WTC11 (cell line): ENCODE measurements at regions not wholly inside any gene's neighbourhood (a gene's known extent, or its start where the extent isn't known, plus 50 kb on each side); places are given as distances from the start of the nearest gene placed in this dataset.

ENCODE experiments used
- ATAC-seq: fragments of 200-7000 bp; cut with Tn5 transposase; 2 replicates; pipeline ENCODE4 v1.10.0; 2021; ENCODE audit warnings: mild to moderate bottlenecking, moderate library complexity
- CTCF ChIA-PET: fragments of 300-600 bp; sonication (Branson Sonifier 250); formaldehyde crosslinking; loops from one replicate; lab custom pipeline; 2021; ENCODE audit warnings: antibody characterized with exemption; lab: Charles Lee
- POLR2A ChIA-PET: fragments of 350-600 bp; sonication (Branson Sonifier 250); formaldehyde crosslinking; loops from one replicate; lab custom pipeline; 2021; ENCODE audit warnings: antibody characterized with exemption; lab: Charles Lee
- DNase-seq: peaks from one replicate; pipeline ENCODE4 v3.0.0; 2021; ENCODE audit warnings: low spot score
- H3K27ac Mint-ChIP-seq: 2 replicates; pipeline ENCODE4 v1.8.0; 2021; ENCODE audit warnings: mixed read lengths
- H3K27me3 Mint-ChIP-seq: 2 replicates; pipeline ENCODE4 v1.8.0; 2021; ENCODE audit warnings: low read depth, mild to moderate bottlenecking, moderate library complexity, mixed read lengths
- H3K36me3 Mint-ChIP-seq: 2 replicates; pipeline ENCODE4 v1.8.0; 2021; ENCODE audit warnings: mixed read lengths
- H3K4me1 Mint-ChIP-seq: 2 replicates; pipeline ENCODE4 v1.8.0; 2022; ENCODE audit warnings: mixed read lengths
- H3K4me3 Mint-ChIP-seq: 2 replicates; pipeline ENCODE4 v1.8.0; 2021; ENCODE audit warnings: mild to moderate bottlenecking, moderate library complexity, mixed read lengths
- H3K9me3 Mint-ChIP-seq: 2 replicates; pipeline ENCODE4 v1.8.0; 2021; ENCODE audit warnings: mixed read lengths
- EMX1 ChIP-seq: fragments of 250-450 bp; sonication (Bioruptor Pico); IDR thresholded peaks from 2 replicates; pipeline ENCODE4 v1.8.0; 2021; ENCODE audit warnings: mild to moderate bottlenecking
- FOXJ3 ChIP-seq: sonication (generic); formaldehyde crosslinking; IDR thresholded peaks from 2 replicates; pipeline ENCODE4 v1.9.0; 2021; ENCODE audit warnings: missing genetic modification reagents, mild to moderate bottlenecking, borderline replicate concordance
- FOXK1 ChIP-seq: sonication (generic); formaldehyde crosslinking; IDR thresholded peaks from 2 replicates; pipeline ENCODE4 v1.8.0; 2022; ENCODE audit warnings: mild to moderate bottlenecking, moderate library complexity, missing genetic modification reagents
- GABPB1 ChIP-seq: sonication (generic); formaldehyde crosslinking; IDR thresholded peaks from 2 replicates; pipeline ENCODE4 v1.8.1; 2023; ENCODE audit warnings: mild to moderate bottlenecking, missing genetic modification reagents
- GRHL2 ChIP-seq: fragments of 250-450 bp; sonication (Bioruptor Pico); IDR thresholded peaks from 2 replicates; pipeline ENCODE4 v1.8.0; 2022; ENCODE audit warnings: mild to moderate bottlenecking, moderate library complexity; ENCODE audit not compliant: insufficient replicate concordance, severe bottlenecking
- MXD4 ChIP-seq: fragments of 250-450 bp; sonication (Bioruptor Pico); IDR thresholded peaks from 2 replicates; pipeline ENCODE4 v1.8.0; 2021; ENCODE audit warnings: mild to moderate bottlenecking, moderate library complexity, borderline replicate concordance
- MYBL2 ChIP-seq: sonication (generic); formaldehyde crosslinking; IDR thresholded peaks from 2 replicates; pipeline ENCODE4 v1.8.1; 2023; ENCODE audit warnings: mild to moderate bottlenecking, moderate library complexity, missing genetic modification reagents
- NR2C2 ChIP-seq: sonication (generic); formaldehyde crosslinking; IDR thresholded peaks from 2 replicates; pipeline ENCODE4 v1.8.0; 2022; ENCODE audit warnings: mild to moderate bottlenecking, missing genetic modification reagents
- RELA ChIP-seq: sonication (generic); formaldehyde crosslinking; IDR thresholded peaks from 2 replicates; pipeline ENCODE4 v1.8.1; 2022; ENCODE audit warnings: missing genetic modification reagents, mild to moderate bottlenecking, borderline replicate concordance
- TEAD1 ChIP-seq: sonication (generic); formaldehyde crosslinking; IDR thresholded peaks from 2 replicates; pipeline ENCODE4 v1.8.0; 2022; ENCODE audit warnings: mild to moderate bottlenecking, missing genetic modification reagents
- ZBTB21 ChIP-seq: sonication (generic); formaldehyde crosslinking; IDR thresholded peaks from 2 replicates; pipeline ENCODE4 v1.8.1; 2023; ENCODE audit warnings: mild to moderate bottlenecking, missing genetic modification reagents, borderline replicate concordance
- ZNF121 ChIP-seq: sonication (generic); formaldehyde crosslinking; IDR thresholded peaks from 2 replicates; pipeline ENCODE4 v1.8.0; 2023; ENCODE audit warnings: missing genetic modification reagents
- ZNF138 ChIP-seq: sonication (generic); formaldehyde crosslinking; conservative IDR thresholded peaks from 2 replicates; pipeline ENCODE4 v1.8.1; 2022; ENCODE audit warnings: mild to moderate bottlenecking, moderate library complexity, missing genetic modification reagents
- ZNF232 ChIP-seq: sonication (generic); formaldehyde crosslinking; IDR thresholded peaks from 2 replicates; pipeline ENCODE4 v1.8.0; 2022; ENCODE audit warnings: mild to moderate bottlenecking, missing genetic modification reagents
- ZNF317 ChIP-seq: sonication (generic); formaldehyde crosslinking; IDR thresholded peaks from 2 replicates; pipeline ENCODE4 v1.8.1; 2023; ENCODE audit warnings: low read depth, mild to moderate bottlenecking, moderate library complexity, missing genetic modification reagents, borderline replicate concordance
- ZNF396 ChIP-seq: fragments of 250-450 bp; sonication (Bioruptor Pico); IDR thresholded peaks from 2 replicates; pipeline ENCODE4 v1.8.0; 2021; ENCODE audit warnings: mild to moderate bottlenecking, moderate library complexity, borderline replicate concordance
- ZNF423 ChIP-seq: fragments of 250-450 bp; sonication (Bioruptor Pico); IDR thresholded peaks from 2 replicates; pipeline ENCODE4 v2.1.2; 2022; ENCODE audit warnings: mild to moderate bottlenecking, moderate library complexity
- TF ChIP-seq, protein P1 (sequence below): sonication (generic); formaldehyde crosslinking; IDR thresholded peaks from 2 replicates; pipeline ENCODE4 v1.8.0; 2022; ENCODE audit warnings: mild to moderate bottlenecking, missing genetic modification reagents
- TF ChIP-seq, protein P2 (sequence below): sonication (generic); formaldehyde crosslinking; IDR thresholded peaks from 2 replicates; pipeline ENCODE4 v1.8.0; 2023; ENCODE audit warnings: missing genetic modification reagents
- TF ChIP-seq, protein P3 (sequence below): sonication (generic); formaldehyde crosslinking; IDR thresholded peaks from 2 replicates; pipeline ENCODE4 v1.8.0; 2022; ENCODE audit warnings: mild to moderate bottlenecking, missing genetic modification reagents
- TF ChIP-seq, protein P4 (sequence below): sonication (generic); formaldehyde crosslinking; conservative IDR thresholded peaks from 2 replicates; pipeline ENCODE4 v1.8.1; 2022; ENCODE audit warnings: mild to moderate bottlenecking, missing genetic modification reagents
- TF ChIP-seq, protein P5 (sequence below): sonication (generic); formaldehyde crosslinking; IDR thresholded peaks from 2 replicates; pipeline ENCODE4 v1.8.0; 2022; ENCODE audit warnings: mild to moderate bottlenecking, missing genetic modification reagents
- TF ChIP-seq, protein P6 (sequence below): fragments of 200-600 bp; IDR thresholded peaks from 2 replicates; pipeline ENCODE4 v1.8.0; 2022; ENCODE audit warnings: antibody characterized with exemption
- TF ChIP-seq, protein P7 (sequence below): fragments of 250-450 bp; sonication (Bioruptor Pico); IDR thresholded peaks from 2 replicates; pipeline ENCODE4 v1.9.0; 2021; ENCODE audit warnings: moderate library complexity, mild to moderate bottlenecking, inconsistent platforms, borderline replicate concordance

DNA sequence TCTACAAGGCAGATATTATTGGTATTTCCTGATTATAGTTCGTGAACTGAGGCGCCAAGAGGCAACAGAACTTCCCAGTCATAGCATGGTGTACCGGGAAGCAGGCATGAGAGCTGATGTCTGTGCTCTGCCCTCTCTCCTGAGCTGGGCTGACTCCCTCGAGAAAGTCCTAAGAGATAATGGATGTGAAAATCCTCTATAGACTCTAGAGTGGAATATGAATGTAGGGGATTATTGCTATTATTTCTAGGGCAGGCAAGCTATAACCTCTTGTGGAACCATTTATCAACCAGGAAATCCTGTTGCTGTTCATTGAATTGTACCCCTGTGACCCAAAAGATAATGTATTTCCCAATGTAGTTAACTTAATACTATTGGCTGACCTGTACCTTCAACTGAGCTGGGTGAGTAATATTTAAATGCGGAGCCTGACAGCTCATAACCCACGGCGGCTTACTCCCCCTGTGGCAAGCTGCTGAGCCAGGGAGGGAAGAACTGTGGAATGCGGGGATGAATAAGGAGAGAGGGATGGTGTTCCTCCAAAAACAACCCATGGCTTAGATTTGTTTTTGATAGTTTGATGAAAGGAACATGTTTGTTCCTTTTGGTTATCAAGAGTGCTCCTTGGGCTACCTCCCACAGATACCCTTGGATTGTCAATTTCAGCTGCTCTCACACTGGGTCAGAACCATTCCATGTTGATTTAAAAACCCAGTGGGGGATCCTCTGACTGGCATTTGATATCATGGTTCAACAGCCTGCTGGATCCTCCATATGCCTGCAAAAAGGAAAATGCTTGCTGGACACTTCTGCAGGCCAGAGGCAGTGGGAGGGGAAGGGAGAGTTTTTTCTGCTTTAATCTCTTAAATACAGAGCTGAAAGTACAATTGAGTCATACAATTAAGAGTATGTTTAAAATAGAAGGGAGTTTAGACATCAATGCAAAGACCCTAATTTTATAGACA, 339.0 kb upstream of the BOD1L1 start (continued):
- TF ChIP-seq, protein P1, sequence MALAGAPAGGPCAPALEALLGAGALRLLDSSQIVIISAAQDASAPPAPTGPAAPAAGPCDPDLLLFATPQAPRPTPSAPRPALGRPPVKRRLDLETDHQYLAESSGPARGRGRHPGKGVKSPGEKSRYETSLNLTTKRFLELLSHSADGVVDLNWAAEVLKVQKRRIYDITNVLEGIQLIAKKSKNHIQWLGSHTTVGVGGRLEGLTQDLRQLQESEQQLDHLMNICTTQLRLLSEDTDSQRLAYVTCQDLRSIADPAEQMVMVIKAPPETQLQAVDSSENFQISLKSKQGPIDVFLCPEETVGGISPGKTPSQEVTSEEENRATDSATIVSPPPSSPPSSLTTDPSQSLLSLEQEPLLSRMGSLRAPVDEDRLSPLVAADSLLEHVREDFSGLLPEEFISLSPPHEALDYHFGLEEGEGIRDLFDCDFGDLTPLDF (CRISPR knock-in tag), result no peak
- TF ChIP-seq MYBL2 (CRISPR knock-in tag), result no peak
- TF ChIP-seq, protein P2, sequence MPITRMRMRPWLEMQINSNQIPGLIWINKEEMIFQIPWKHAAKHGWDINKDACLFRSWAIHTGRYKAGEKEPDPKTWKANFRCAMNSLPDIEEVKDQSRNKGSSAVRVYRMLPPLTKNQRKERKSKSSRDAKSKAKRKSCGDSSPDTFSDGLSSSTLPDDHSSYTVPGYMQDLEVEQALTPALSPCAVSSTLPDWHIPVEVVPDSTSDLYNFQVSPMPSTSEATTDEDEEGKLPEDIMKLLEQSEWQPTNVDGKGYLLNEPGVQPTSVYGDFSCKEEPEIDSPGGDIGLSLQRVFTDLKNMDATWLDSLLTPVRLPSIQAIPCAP (CRISPR knock-in tag), result no peak
- no peak for TF ChIP-seq ZNF317 (CRISPR knock-in tag)

DNA sequence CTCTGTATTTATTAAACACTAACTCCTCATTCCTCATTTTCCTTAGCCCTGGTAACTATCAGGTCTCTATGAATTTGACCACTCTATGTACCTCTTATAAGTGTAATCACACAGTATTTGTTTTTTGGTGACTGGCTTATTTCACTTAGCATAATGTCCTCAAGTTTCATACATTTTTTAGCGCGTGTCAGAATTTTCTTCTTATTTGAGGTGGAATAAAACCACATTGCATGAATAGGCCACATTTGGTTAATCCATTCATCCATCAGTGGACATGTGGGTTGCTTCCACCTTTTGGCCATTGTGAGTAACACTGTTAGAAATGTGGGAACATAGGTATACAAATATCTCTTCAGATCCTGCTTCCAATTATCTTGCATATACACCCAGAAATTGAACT, 341.2 kb upstream of the BOD1L1 start:
- TF ChIP-seq ZNF396, result no peak
- no peak for TF ChIP-seq GRHL2 (CRISPR knock-in tag)
- TF ChIP-seq, protein P3, sequence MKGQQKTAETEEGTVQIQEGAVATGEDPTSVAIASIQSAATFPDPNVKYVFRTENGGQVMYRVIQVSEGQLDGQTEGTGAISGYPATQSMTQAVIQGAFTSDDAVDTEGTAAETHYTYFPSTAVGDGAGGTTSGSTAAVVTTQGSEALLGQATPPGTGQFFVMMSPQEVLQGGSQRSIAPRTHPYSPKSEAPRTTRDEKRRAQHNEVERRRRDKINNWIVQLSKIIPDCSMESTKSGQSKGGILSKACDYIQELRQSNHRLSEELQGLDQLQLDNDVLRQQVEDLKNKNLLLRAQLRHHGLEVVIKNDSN (CRISPR knock-in tag), result no peak
- no peak for TF ChIP-seq EMX1 (CRISPR knock-in tag)
- TF ChIP-seq GABPB1 (CRISPR knock-in tag), result no peak
- no peak for TF ChIP-seq ZNF232 (CRISPR knock-in tag)
- TF ChIP-seq, protein P4, sequence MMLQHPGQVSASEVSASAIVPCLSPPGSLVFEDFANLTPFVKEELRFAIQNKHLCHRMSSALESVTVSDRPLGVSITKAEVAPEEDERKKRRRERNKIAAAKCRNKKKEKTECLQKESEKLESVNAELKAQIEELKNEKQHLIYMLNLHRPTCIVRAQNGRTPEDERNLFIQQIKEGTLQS (CRISPR knock-in tag), result no peak
- TF ChIP-seq, protein P5, sequence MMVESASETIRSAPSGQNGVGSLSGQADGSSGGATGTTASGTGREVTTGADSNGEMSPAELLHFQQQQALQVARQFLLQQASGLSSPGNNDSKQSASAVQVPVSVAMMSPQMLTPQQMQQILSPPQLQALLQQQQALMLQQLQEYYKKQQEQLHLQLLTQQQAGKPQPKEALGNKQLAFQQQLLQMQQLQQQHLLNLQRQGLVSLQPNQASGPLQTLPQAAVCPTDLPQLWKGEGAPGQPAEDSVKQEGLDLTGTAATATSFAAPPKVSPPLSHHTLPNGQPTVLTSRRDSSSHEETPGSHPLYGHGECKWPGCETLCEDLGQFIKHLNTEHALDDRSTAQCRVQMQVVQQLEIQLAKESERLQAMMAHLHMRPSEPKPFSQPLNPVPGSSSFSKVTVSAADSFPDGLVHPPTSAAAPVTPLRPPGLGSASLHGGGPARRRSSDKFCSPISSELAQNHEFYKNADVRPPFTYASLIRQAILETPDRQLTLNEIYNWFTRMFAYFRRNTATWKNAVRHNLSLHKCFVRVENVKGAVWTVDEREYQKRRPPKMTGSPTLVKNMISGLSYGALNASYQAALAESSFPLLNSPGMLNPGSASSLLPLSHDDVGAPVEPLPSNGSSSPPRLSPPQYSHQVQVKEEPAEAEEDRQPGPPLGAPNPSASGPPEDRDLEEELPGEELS (CRISPR knock-in tag), result no peak
- TF ChIP-seq, all 79 proteins: peak for 0
- no peak overlapping the region for H3K27ac Mint-ChIP-seq
- POLR2A ChIA-PET, result no interaction called here
- H3K9me3 Mint-ChIP-seq, result no peaks in the 10 kb centered on the region
- DNase-seq (no peak), ATAC-seq (no peak)
- no peaks in the 10 kb centered on the region for H3K27me3 Mint-ChIP-seq
- H3K36me3 Mint-ChIP-seq, result no peaks in the 10 kb centered on the region
- H3K4me1 Mint-ChIP-seq, result peaks cover 15% of the 10 kb centered on the region
- CTCF ChIA-PET, result no interaction called here
- no peak overlapping the region for H3K4me3 Mint-ChIP-seq

DNA sequence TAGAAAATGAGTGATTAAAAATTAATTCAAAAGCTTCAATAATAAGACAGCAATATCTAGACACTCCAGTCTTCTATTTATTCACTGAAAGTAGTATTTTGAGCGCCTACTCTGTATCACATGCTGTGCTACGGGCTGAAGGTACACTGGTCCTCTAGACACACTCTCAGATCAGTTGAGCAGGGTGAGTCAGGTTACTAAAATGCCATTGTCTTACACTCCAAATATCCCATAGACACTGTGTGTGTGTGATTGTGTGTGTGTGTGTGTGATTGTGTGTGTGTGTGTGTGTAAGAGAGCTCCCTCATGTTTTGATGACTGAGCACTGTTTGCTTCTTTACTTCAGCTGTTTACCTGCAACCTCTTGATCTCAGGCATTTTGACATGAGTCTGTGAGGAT, 342.8 kb upstream of the BOD1L1 start:
- ATAC-seq (no peak), DNase-seq (no peak)
- Mint-ChIP-seq H3K4me3 (no peak overlapping the region), H3K9me3 (no peaks in the 10 kb centered on the region), H3K27ac (no peak overlapping the region), H3K27me3 (no peaks in the 10 kb centered on the region), H3K4me1 (peaks cover 15% of the 10 kb centered on the region), H3K36me3 (no peaks in the 10 kb centered on the region)
- CTCF ChIA-PET, result no interaction called here
- POLR2A ChIA-PET, result no interaction called here
- TF ChIP-seq, protein P6, sequence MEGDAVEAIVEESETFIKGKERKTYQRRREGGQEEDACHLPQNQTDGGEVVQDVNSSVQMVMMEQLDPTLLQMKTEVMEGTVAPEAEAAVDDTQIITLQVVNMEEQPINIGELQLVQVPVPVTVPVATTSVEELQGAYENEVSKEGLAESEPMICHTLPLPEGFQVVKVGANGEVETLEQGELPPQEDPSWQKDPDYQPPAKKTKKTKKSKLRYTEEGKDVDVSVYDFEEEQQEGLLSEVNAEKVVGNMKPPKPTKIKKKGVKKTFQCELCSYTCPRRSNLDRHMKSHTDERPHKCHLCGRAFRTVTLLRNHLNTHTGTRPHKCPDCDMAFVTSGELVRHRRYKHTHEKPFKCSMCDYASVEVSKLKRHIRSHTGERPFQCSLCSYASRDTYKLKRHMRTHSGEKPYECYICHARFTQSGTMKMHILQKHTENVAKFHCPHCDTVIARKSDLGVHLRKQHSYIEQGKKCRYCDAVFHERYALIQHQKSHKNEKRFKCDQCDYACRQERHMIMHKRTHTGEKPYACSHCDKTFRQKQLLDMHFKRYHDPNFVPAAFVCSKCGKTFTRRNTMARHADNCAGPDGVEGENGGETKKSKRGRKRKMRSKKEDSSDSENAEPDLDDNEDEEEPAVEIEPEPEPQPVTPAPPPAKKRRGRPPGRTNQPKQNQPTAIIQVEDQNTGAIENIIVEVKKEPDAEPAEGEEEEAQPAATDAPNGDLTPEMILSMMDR, result no peak
- TF ChIP-seq ZNF121 (CRISPR knock-in tag) (no peak), MXD4 (CRISPR knock-in tag) (no peak), FOXJ3 (no peak), ZNF423 (CRISPR knock-in tag) (no peak), FOXK1 (CRISPR knock-in tag) (no peak), ZNF138 (no peak), RELA (CRISPR knock-in tag) (no peak), TEAD1 (CRISPR knock-in tag) (no peak), NR2C2 (no peak), ZBTB21 (CRISPR knock-in tag) (no peak)
- TF ChIP-seq, protein P7, sequence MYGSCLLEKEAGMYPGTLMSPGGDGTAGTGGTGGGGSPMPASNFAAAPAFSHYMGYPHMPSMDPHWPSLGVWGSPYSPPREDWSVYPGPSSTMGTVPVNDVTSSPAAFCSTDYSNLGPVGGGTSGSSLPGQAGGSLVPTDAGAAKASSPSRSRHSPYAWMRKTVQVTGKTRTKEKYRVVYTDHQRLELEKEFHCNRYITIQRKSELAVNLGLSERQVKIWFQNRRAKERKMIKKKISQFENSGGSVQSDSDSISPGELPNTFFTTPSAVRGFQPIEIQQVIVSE (CRISPR knock-in tag), result no peak
